VCaP (cell line): ENCODE measurements at regions not wholly inside any gene's neighbourhood (a gene's known extent, or its start where the extent isn't known, plus 50 kb on each side); places are given as distances from the start of the nearest gene placed in this dataset.

ENCODE experiments used
- H3K27ac ChIP-seq: fragments of 450-650 bp; 2 replicates; pipeline ENCODE4 v1.5.1; 2017
- CTCF ChIP-seq: fragments of 450-650 bp; conservative IDR thresholded peaks from 2 replicates; pipeline ENCODE4 v1.5.1; 2017; ENCODE audit warnings: mild to moderate bottlenecking, moderate library complexity

- no peak for TF ChIP-seq CTCF
- H3K27ac ChIP-seq, result no peak overlapping the region
Measured at GRCh38 chr12:78321696-78322095, 491.0 kb downstream of the NAV3 start.

GRCh38 chr12:78323226-78323625 is 492.5 kb downstream of the NAV3 start:
- TF ChIP-seq CTCF, result no peak
- H3K27ac ChIP-seq, result no peak overlapping the region

GRCh38 chr12:78324234-78324633 is 493.5 kb downstream of the NAV3 start:
- TF ChIP-seq CTCF, result no peak
- no peak overlapping the region for H3K27ac ChIP-seq

- TF ChIP-seq CTCF, result no peak
- H3K27ac ChIP-seq, result no peak overlapping the region
Measured at GRCh38 chr12:78328524-78328923, 497.8 kb downstream of the NAV3 start.

- TF ChIP-seq CTCF, result no peak
- no peak overlapping the region for H3K27ac ChIP-seq
Measured at GRCh38 chr12:78330131-78330530, 499.4 kb downstream of the NAV3 start.

GRCh38 chr12:78331181-78331580 is 500.5 kb downstream of the NAV3 start:
- no peak for TF ChIP-seq CTCF
- H3K27ac ChIP-seq, result no peak overlapping the region

GRCh38 chr12:78331753-78332152 is 501.1 kb downstream of the NAV3 start:
- H3K27ac ChIP-seq, result peak overlapping the region; percentile 44
- TF ChIP-seq CTCF, result no peak
